ENCODE measurements at regions not wholly inside any gene's neighbourhood (a gene's known extent, or its start where the extent isn't known, plus 50 kb on each side); places are given as distances from the start of the nearest gene placed in this dataset.

- no peak for TF ChIP-seq REST (IDR thresholded peaks at IDR 0.05; ENCODE audit: low read depth, low read length)
These were observed 131.8 kb upstream of the DAP start (continued) for GRCh38 chr5:10892911-10893215.

DNA sequence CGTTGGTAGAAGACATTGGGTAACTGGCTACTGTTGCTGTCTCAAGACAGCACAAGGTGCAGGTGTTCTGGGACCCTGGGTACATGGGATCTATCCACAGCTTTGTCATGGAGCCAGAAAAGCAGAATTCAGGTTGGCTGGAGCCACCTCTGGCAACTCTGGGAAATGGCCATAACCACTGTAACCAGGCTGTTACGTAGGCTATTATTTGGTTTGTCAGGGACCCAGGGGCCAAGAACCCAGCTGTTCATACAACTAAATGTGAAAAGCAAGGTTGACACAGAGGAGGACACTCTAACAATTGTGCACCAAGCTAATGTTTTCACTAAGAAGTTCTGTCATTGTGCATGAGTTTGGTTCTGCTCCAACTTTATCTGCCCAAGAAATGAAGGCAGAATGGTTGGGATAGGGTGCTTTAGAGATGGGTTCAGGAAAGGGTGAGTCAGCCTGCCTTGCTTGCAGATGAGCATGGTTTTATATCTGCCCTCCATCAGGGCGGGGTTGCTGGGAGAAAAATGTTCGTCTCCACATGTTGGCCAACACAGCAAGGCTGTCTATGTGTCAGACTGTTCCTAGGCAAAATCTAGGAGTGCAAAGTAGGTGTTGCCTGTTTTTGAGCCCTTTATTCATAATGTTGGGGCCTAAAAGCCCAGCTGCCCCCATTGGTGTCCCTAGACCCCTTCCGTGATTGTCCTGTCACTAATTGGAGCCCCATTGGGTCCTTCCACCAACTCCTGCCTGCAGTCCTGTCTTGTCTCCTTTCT is 131.3 kb upstream of the DAP start:
- DNase-seq = no peak
- Histone ChIP-seq H2AFZ (ENCODE audit: low read depth) (no peak overlapping the region), H3K36me3 (replicated peaks in 1 of 2; ENCODE audit: control insufficient read depth in 1 of 2, insufficient read depth in 2 of 2, low read length in 1 of 2) (peaks cover 0 to 3% of the 10 kb centered on the region in 2 experiments), H3K27ac (ENCODE audit: low read depth in 2 of 2, low read length in 1 of 2) (no peak overlapping the region), H3K4me3 (ENCODE audit: low read depth in 2 of 2, low read length in 1 of 2) (no peak overlapping the region), H3K9me2 (no peaks in the 10 kb centered on the region), H3K79me2 (ENCODE audit: insufficient read depth) (no peaks in the 10 kb centered on the region), H3K9ac (no peak overlapping the region), H3F3A (replicated peaks; ENCODE audit: insufficient read depth) (no peaks in the 10 kb centered on the region), H4K20me1 (ENCODE audit: insufficient read depth) (no peaks in the 10 kb centered on the region), H3K27me3 (ENCODE audit: insufficient read depth) (no peaks in the 10 kb centered on the region), H3K9me3 (no peaks in the 10 kb centered on the region), H3K4me1 (ENCODE audit: control insufficient read depth in 1 of 2, insufficient read depth in 2 of 2, low read depth in 1 of 2, low read length in 1 of 2) (no peaks in the 10 kb centered on the region), H3K4me2 (no peak overlapping the region)
- TF ChIP-seq MEF2A (IDR thresholded peaks at IDR 0.05; ENCODE audit: borderline replicate concordance, low read depth) = no peak
- 0 out of 2 replicates have a peak, but pooled peaks have one; percentile 17 for TF ChIP-seq TCF12 (IDR thresholded peaks at IDR 0.05)
- TF ChIP-seq RCOR1 (IDR thresholded peaks at IDR 0.05; ENCODE audit: low read length) = no peak
- TF ChIP-seq JUND (IDR thresholded peaks at IDR 0.05) = no peak
- TF ChIP-seq IRF3 (IDR thresholded peaks at IDR 0.05; ENCODE audit: low read depth, low read length) = no peak
- TF ChIP-seq RAD21 (IDR thresholded peaks at IDR 0.05; ENCODE audit: low read length) = no peak
- no peak for TF ChIP-seq PBX3 (IDR thresholded peaks at IDR 0.05)
- TF ChIP-seq, protein P1, sequence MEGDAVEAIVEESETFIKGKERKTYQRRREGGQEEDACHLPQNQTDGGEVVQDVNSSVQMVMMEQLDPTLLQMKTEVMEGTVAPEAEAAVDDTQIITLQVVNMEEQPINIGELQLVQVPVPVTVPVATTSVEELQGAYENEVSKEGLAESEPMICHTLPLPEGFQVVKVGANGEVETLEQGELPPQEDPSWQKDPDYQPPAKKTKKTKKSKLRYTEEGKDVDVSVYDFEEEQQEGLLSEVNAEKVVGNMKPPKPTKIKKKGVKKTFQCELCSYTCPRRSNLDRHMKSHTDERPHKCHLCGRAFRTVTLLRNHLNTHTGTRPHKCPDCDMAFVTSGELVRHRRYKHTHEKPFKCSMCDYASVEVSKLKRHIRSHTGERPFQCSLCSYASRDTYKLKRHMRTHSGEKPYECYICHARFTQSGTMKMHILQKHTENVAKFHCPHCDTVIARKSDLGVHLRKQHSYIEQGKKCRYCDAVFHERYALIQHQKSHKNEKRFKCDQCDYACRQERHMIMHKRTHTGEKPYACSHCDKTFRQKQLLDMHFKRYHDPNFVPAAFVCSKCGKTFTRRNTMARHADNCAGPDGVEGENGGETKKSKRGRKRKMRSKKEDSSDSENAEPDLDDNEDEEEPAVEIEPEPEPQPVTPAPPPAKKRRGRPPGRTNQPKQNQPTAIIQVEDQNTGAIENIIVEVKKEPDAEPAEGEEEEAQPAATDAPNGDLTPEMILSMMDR (IDR thresholded peaks at IDR 0.05) = no peak
- WGBS (ENCODE audit: low lambda C conversion rate) = 27% methylated on average over 5 of the region's 5 CpGs
- ChIA-PET CTCF (interaction anchor here (1.5 kb wide), 1 partner anchor 35 kb away, joined by 6 read pairs; no protein-coding TSS in a partner anchor), POLR2A (no interaction called here)

All from SK-N-SH (cell line).